ENCODE measurements at regions not wholly inside any gene's neighbourhood (a gene's known extent, or its start where the extent isn't known, plus 50 kb on each side); places are given as distances from the start of the nearest gene placed in this dataset.

GRCh38 chr13:90293793-90294361, 1053.6 kb upstream of the MIR17HG start:
- DNase-seq = no peak
- H3K36me3 Mint-ChIP-seq (ENCODE audit: unreplicated experiment) = no peaks in the 10 kb centered on the region
- no peaks in the 10 kb centered on the region for H3K4me1 Mint-ChIP-seq (ENCODE audit: low read depth, unreplicated experiment)
- H3K27ac Mint-ChIP-seq (ENCODE audit: unreplicated experiment) = no peak overlapping the region
- peaks cover 2% of the 10 kb centered on the region for H3K27me3 Mint-ChIP-seq (ENCODE audit: unreplicated experiment)
- no peak overlapping the region for H3K4me3 Mint-ChIP-seq (ENCODE audit: unreplicated experiment)
- TF ChIP-seq CTCF (IDR thresholded peaks at IDR 0.05; ENCODE audit: partially characterized antibody, unreplicated experiment) = no peak
- no peaks in the 10 kb centered on the region for H3K9me3 Mint-ChIP-seq (ENCODE audit: unreplicated experiment)

GRCh38 chr13:90299238-90299637, 1048.2 kb upstream of the MIR17HG start:
- no peak overlapping the region for H3K4me3 Mint-ChIP-seq (ENCODE audit: unreplicated experiment)
- TF ChIP-seq CTCF (IDR thresholded peaks at IDR 0.05; ENCODE audit: partially characterized antibody, unreplicated experiment) = no peak
- peaks cover 2% of the 10 kb centered on the region for H3K27me3 Mint-ChIP-seq (ENCODE audit: unreplicated experiment)
- no peak overlapping the region for H3K27ac Mint-ChIP-seq (ENCODE audit: unreplicated experiment)
- no peaks in the 10 kb centered on the region for H3K36me3 Mint-ChIP-seq (ENCODE audit: unreplicated experiment)
- no peaks in the 10 kb centered on the region for H3K9me3 Mint-ChIP-seq (ENCODE audit: unreplicated experiment)
- no peak for DNase-seq
- no peaks in the 10 kb centered on the region for H3K4me1 Mint-ChIP-seq (ENCODE audit: low read depth, unreplicated experiment)

- Mint-ChIP-seq H3K27me3 (ENCODE audit: unreplicated experiment) (peaks cover 2% of the 10 kb centered on the region), H3K36me3 (ENCODE audit: unreplicated experiment) (no peaks in the 10 kb centered on the region), H3K27ac (ENCODE audit: unreplicated experiment) (no peak overlapping the region), H3K9me3 (ENCODE audit: unreplicated experiment) (no peaks in the 10 kb centered on the region), H3K4me3 (ENCODE audit: unreplicated experiment) (no peak overlapping the region), H3K4me1 (ENCODE audit: low read depth, unreplicated experiment) (no peaks in the 10 kb centered on the region)
- DNase-seq = no peak
- no peak for TF ChIP-seq CTCF (IDR thresholded peaks at IDR 0.05; ENCODE audit: partially characterized antibody, unreplicated experiment)
Observed at GRCh38 chr13:90300015-90300414, 1047.5 kb upstream of the MIR17HG start.

- Mint-ChIP-seq H3K4me3 (ENCODE audit: unreplicated experiment) (no peak overlapping the region), H3K27me3 (ENCODE audit: unreplicated experiment) (peaks cover 2% of the 10 kb centered on the region), H3K27ac (ENCODE audit: unreplicated experiment) (no peak overlapping the region), H3K36me3 (ENCODE audit: unreplicated experiment) (no peaks in the 10 kb centered on the region), H3K9me3 (ENCODE audit: unreplicated experiment) (no peaks in the 10 kb centered on the region), H3K4me1 (ENCODE audit: low read depth, unreplicated experiment) (no peaks in the 10 kb centered on the region)
- no peak for TF ChIP-seq CTCF (IDR thresholded peaks at IDR 0.05; ENCODE audit: partially characterized antibody, unreplicated experiment)
- DNase-seq = no peak
Observed at GRCh38 chr13:90302107-90302506, 1045.4 kb upstream of the MIR17HG start.

- no peak for DNase-seq
- H3K9me3 Mint-ChIP-seq (ENCODE audit: unreplicated experiment) = peaks cover 1% of the 10 kb centered on the region
- H3K36me3 Mint-ChIP-seq (ENCODE audit: unreplicated experiment) = no peaks in the 10 kb centered on the region
- H3K4me1 Mint-ChIP-seq (ENCODE audit: low read depth, unreplicated experiment) = no peaks in the 10 kb centered on the region
- H3K27me3 Mint-ChIP-seq (ENCODE audit: unreplicated experiment) = no peaks in the 10 kb centered on the region
- no peak overlapping the region for H3K4me3 Mint-ChIP-seq (ENCODE audit: unreplicated experiment)
- no peak for TF ChIP-seq CTCF (IDR thresholded peaks at IDR 0.05; ENCODE audit: partially characterized antibody, unreplicated experiment)
- H3K27ac Mint-ChIP-seq (ENCODE audit: unreplicated experiment) = no peak overlapping the region
Observed at GRCh38 chr13:90305796-90306195, 1041.7 kb upstream of the MIR17HG start.
